Stomach (tissue), 8 donors: ENCODE measurements at regions not wholly inside any gene's neighbourhood (a gene's known extent, or its start where the extent isn't known, plus 50 kb on each side); places are given as distances from the start of the nearest gene placed in this dataset.

Experiments
- DNase-seq, 2 donors: peaks; one replicate each; pipeline versions ENCODE4 v3.0.0 to v3.0.0-alpha.2; 2013 to 2019
- H3K27ac ChIP-seq, 5 donors: fragments of 200-600 bp in 4 of 5; sonication (generic) in 4 of 5; one replicate each; pipeline ENCODE4 v1.5.1; 2013 to 2019; ENCODE audit warnings: mild to moderate bottlenecking in 1 of 5, moderate library complexity in 1 of 5
- H3K27me3 ChIP-seq, 3 donors: fragments of 200-600 bp; sonication (generic); one replicate each; pipeline ENCODE4 v1.5.1; 2017 to 2019; ENCODE audit warnings: mixed run types in 1 of 3
- H3K36me3 ChIP-seq, 4 donors: fragments of 200-600 bp; sonication (generic); 1 replicate in 3 of 4; 2 replicates in 1 of 4; pipeline ENCODE4 v1.5.1; 2016 to 2019
- H3K4me1 ChIP-seq, 4 donors: fragments of 200-600 bp; sonication (generic); one replicate each; pipeline ENCODE4 v1.5.1; 2016 to 2019
- H3K4me3 ChIP-seq, 4 donors: fragments of 200-600 bp; sonication (generic) in 3 of 4; one replicate each; pipeline ENCODE4 v1.5.1; 2016 to 2019; ENCODE audit warnings: mild to moderate bottlenecking in 1 of 4
- H3K9me3 ChIP-seq, 4 donors: fragments of 200-600 bp; sonication (generic); one replicate each; pipeline ENCODE4 v1.5.1; 2016 to 2019
- CTCF ChIP-seq, 7 experiments: fragments of 450-650 bp in 4 of 7; fragments of 200-600 bp in 3 of 7; sonication (generic) in 3 of 7; IDR thresholded peaks; one replicate each; pipeline ENCODE4 v1.5.1; 2016 to 2019; ENCODE audit warnings: antibody characterized with exemption in 7 of 7, control low read depth in 2 of 7, mild to moderate bottlenecking in 1 of 7
- EP300 ChIP-seq: sonication (generic); formaldehyde crosslinking; IDR thresholded peaks from one replicate; pipeline ENCODE4 v1.6.1; 2017; ENCODE audit warnings: antibody characterized with exemption
- POLR2A ChIP-seq, 4 donors: fragments of 450-650 bp; IDR thresholded peaks; one replicate each; pipeline ENCODE4 v1.6.1; 2016; ENCODE audit warnings: antibody characterized with exemption in 4 of 4, control low read depth in 2 of 4, mild to moderate bottlenecking in 1 of 4, moderate library complexity in 1 of 4
- POLR2AphosphoS5 ChIP-seq, 3 donors: sonication (generic); formaldehyde crosslinking; IDR thresholded peaks; one replicate each; pipeline ENCODE4 v1.6.1; 2016; ENCODE audit warnings: antibody characterized with exemption in 3 of 3
- WGBS, 5 donors: extraction: QIAGEN DNeasy Blood & Tissue Kit in 3 of 5; methylation state at CpG; one replicate each; pipeline versions ENCODE4 v1.1.5 to v1.1.7; 2013 to 2018; 5-methylcytosine and 5-hydroxymethylcytosine counted together
- intact Hi-C: fragments of 100-400 bp; cut with DNase I; formaldehyde crosslinking; loops from one replicate; pipeline ENCODE4 v1.15.1; 2023; ENCODE audit warnings: low total_unique reads
- donor health status: healthy with polysubstance abuse.
- donor health status: Bipolar disorder and iron deficiency.
- donor health status: healthy.

DNA sequence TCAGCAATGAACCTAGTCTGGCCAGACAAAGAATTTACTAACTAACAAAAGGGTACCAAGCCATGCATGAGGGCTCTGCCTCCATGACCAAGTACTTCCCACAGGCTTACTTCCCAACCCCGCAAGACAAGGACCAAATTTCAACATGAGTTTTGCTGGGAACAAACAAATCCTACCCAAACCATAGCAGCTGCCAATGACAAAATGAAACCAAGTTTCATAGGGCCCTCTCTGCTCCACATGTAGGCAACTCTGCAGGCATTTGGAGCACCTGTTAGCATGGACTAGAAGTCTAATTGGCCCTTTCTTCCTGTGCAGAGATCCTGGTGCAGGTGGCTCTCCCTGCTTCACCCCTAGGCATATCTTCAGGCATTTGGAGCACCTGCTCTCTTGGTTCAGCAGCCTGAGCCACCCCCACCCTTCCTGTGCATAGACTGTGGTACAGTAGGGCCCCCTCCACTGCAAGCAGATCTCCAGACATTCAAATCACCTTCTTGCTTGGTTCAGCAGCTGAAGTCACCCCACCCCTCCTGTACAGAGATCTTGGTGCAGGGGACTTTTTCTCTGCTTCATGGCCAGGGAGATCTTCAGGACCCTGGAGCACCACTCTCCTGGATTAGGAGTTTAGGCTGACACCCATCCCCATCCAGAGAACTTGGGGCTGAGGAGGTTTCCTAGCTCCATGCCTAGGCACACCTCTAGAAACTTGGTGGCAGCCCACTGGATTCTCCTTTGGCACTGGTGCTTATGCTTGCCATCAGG lies 308.7 kb downstream of the RPAP3 start:
- Histone ChIP-seq H3K27ac (no peak overlapping the region), H3K27me3 (no peaks in the 10 kb centered on the region), H3K9me3 (peaks cover 4 to 16% (median 10%) of the 10 kb centered on the region in 4 donors), H3K4me1 (peaks cover 0 to 19% (median 6%) of the 10 kb centered on the region in 4 donors), H3K4me3 (no peak overlapping the region), H3K36me3 (no peaks in the 10 kb centered on the region)
- intact Hi-C loops = no loop called here
- no peak for DNase-seq
- TF ChIP-seq POLR2AphosphoS5 (IDR thresholded peaks at IDR 0.05) = no peak
- TF ChIP-seq EP300 = no peak
- no peak for TF ChIP-seq POLR2A (IDR thresholded peaks at IDR 0.05)
- no peak for TF ChIP-seq CTCF (IDR thresholded peaks at IDR 0.05)
- 88 to 100% (median 90%) methylated on average over 1 of the region's 1 CpG for WGBS, 5 donors

DNA sequence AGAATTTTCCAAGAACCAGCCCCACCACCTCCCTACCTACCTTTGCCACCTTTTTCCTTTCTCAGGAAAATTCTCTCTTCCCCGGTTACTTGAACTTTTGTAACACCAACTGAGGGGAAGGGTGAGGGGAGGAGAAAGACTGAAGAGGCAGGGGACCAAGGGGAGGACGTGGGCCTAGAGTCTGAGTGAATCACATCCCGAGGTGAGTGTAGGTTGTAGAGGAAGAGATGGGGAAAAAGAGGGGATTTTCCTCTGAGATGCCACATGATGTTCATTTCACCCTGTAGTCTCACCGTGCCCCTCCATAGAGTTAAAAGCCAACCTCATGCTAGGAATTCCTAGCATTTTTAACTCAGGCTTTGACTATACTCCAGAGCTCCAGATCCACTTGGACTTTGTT lies 311.8 kb downstream of the RPAP3 start:
- TF ChIP-seq POLR2A (IDR thresholded peaks at IDR 0.05) = no peak
- DNase-seq = no peak
- intact Hi-C loops = no loop called here
- 66 to 77% (median 74%) methylated on average over 4 of the region's 4 CpGs for WGBS, 5 donors
- peaks cover 4 to 16% (median 10%) of the 10 kb centered on the region in 4 donors for H3K9me3 ChIP-seq
- no peaks in the 10 kb centered on the region for H3K36me3 ChIP-seq
- peaks cover 0 to 19% (median 6%) of the 10 kb centered on the region in 4 donors for H3K4me1 ChIP-seq
- H3K4me3 ChIP-seq = no peak overlapping the region
- H3K27me3 ChIP-seq = no peaks in the 10 kb centered on the region
- H3K27ac ChIP-seq = no peak overlapping the region

DNA sequence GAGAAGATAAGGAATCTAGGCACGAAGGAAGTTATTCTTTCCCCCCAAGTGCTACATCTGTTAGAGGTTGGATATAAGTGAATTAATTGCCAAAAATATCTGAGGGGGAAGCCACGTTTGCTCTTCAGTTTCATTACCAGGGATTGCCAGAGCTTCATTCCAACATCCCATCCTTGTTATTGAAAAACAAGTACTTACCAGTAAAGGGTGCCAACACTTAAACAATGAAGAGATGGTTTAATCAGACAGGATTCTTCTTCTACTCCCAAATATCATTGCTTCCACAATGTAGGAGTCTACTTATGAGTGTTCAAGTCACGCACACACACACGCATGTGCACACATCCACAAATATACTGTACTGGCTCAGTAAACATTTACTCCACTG lies 312.4 kb downstream of the RPAP3 start:
- TF ChIP-seq POLR2A (IDR thresholded peaks at IDR 0.05) (no peak), CTCF (IDR thresholded peaks at IDR 0.05) (no peak), EP300 (no peak)
- DNase-seq = no peak
- H3K36me3 ChIP-seq = no peaks in the 10 kb centered on the region
- WGBS, 5 donors = 36 to 51% (median 43%) methylated on average over 4 of the region's 4 CpGs
- peaks cover 4 to 16% (median 10%) of the 10 kb centered on the region in 4 donors for H3K9me3 ChIP-seq
- intact Hi-C loops = no loop called here
- no peak overlapping the region for H3K4me3 ChIP-seq
- peaks cover 0 to 19% (median 6%) of the 10 kb centered on the region in 4 donors for H3K4me1 ChIP-seq
- no peaks in the 10 kb centered on the region for H3K27me3 ChIP-seq
- no peak overlapping the region for H3K27ac ChIP-seq

DNA sequence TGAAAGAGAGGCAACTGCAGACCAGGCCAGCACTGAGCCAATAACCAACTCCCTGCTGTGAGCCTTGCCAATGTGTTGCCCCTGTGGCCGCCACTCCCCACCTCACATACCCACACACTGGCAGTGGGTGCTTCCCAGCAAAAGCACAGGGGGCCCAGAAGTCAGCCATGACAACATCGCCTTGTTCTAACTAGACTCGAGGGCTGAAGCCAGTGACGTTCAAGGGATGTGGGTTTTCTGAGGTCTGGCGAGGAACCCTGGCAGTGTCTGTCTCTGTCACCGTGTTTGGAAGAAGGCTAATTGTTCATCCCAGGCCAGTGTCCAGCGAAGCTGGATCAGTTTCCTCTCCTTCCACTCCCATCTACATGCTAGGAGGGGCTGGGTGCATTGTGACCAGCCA lies 311.8 kb upstream of the AMIGO2 start:
- Histone ChIP-seq H3K27ac (no peak overlapping the region), H3K27me3 (no peaks in the 10 kb centered on the region), H3K36me3 (no peaks in the 10 kb centered on the region), H3K9me3 (peaks cover 0 to 2% (median under 1%) of the 10 kb centered on the region in 4 donors), H3K4me1 (peaks cover 0 to 19% (median 6%) of the 10 kb centered on the region in 4 donors), H3K4me3 (no peak overlapping the region)
- TF ChIP-seq EP300 (no peak), POLR2A (IDR thresholded peaks at IDR 0.05) (no peak), POLR2AphosphoS5 (IDR thresholded peaks at IDR 0.05) (no peak), CTCF (IDR thresholded peaks at IDR 0.05) (no peak)
- intact Hi-C loops = no loop called here
- WGBS, 5 donors = 68 to 85% (median 84%) methylated on average over 7 of the region's 7 CpGs
- peak; percentile 19 to 26 for DNase-seq

GRCh38 chr12:47388712-47389111 lies 309.0 kb upstream of the AMIGO2 start:
- Histone ChIP-seq H3K27ac (no peak overlapping the region), H3K4me3 (no peak overlapping the region), H3K27me3 (no peaks in the 10 kb centered on the region), H3K36me3 (no peaks in the 10 kb centered on the region), H3K9me3 (no peaks in the 10 kb centered on the region), H3K4me1 (peaks cover 0 to 18% (median 7%) of the 10 kb centered on the region in 4 donors)
- WGBS, 5 donors = 81 to 87% (median 86%) methylated on average over 7 of the region's 7 CpGs
- no peak for DNase-seq
- TF ChIP-seq EP300 (no peak), POLR2AphosphoS5 (IDR thresholded peaks at IDR 0.05) (no peak), CTCF (IDR thresholded peaks at IDR 0.05) (no peak), POLR2A (IDR thresholded peaks at IDR 0.05) (no peak)
- intact Hi-C loops = no loop called here
